ENCODE measurements at regions not wholly inside any gene's neighbourhood (a gene's known extent, or its start where the extent isn't known, plus 50 kb on each side); places are given as distances from the start of the nearest gene placed in this dataset.

GRCh38 chr19:30170495-30171137 lies 201.6 kb upstream of the ZNF536 start:
- no peak for TF ChIP-seq CTCF (IDR thresholded peaks at IDR 0.05; ENCODE audit: low read depth, low read length)
- no peak for TF ChIP-seq EZH2phosphoT487 (IDR thresholded peaks at IDR 0.05; ENCODE audit: low read depth)

All from OCI-LY3 (cell line).